ENCODE measurements at regions not wholly inside any gene's neighbourhood (a gene's known extent, or its start where the extent isn't known, plus 50 kb on each side); places are given as distances from the start of the nearest gene placed in this dataset.

- peak; percentile 82 for TF ChIP-seq CTCF (conservative IDR thresholded peaks at IDR 0.05)
- TF ChIP-seq ZFX (IDR thresholded peaks at IDR 0.05) = no peak
These were observed 124.5 kb upstream of the IPO9 start for GRCh38 chr1:201704439-201704792.

Measured in C4-2B (cell line).